ENCODE measurements at regions not wholly inside any gene's neighbourhood (a gene's known extent, or its start where the extent isn't known, plus 50 kb on each side); places are given as distances from the start of the nearest gene placed in this dataset.
"Not testable (repeated sequence)": the region's sequence is repeated elsewhere in the genome, so short reads cannot be mapped to it uniquely, and the experiment has no call there.

- no peak for DNase-seq
Measured at GRCh38 chr10:121244818-121245217, 353.4 kb downstream of the FGFR2 start.

- DNase-seq = no peak
Measured at GRCh38 chr10:121245754-121246153, 352.5 kb downstream of the FGFR2 start.

- no peak for DNase-seq
Measured at GRCh38 chr10:121248266-121248665, 350.0 kb downstream of the FGFR2 start.

- no peak for DNase-seq
Measured at GRCh38 chr10:121250995-121251764, 347.1 kb downstream of the FGFR2 start.

GRCh38 chr10:121252756-121253155, 345.5 kb downstream of the FGFR2 start:
- no peak for DNase-seq

- DNase-seq = no peak
Measured at GRCh38 chr10:121260377-121260776, 337.9 kb downstream of the FGFR2 start.

GRCh38 chr10:121261665-121262064, 336.6 kb downstream of the FGFR2 start:
- DNase-seq = no peak

- DNase-seq = no peak
Measured at GRCh38 chr10:121262774-121263430, 335.3 kb downstream of the FGFR2 start.

GRCh38 chr10:121263431-121263783, 334.8 kb downstream of the FGFR2 start:
- no peak for DNase-seq

- DNase-seq = no peak
Measured at GRCh38 chr10:121265360-121266123, 332.7 kb downstream of the FGFR2 start.

- no peak for DNase-seq
Measured at GRCh38 chr10:121266370-121266769, 331.9 kb downstream of the FGFR2 start.

GRCh38 chr10:121267236-121268003, 330.8 kb downstream of the FGFR2 start:
- no peak for DNase-seq

GRCh38 chr10:121268363-121268762, 329.9 kb downstream of the FGFR2 start:
- DNase-seq = no peak

GRCh38 chr10:121268863-121269432, 329.3 kb downstream of the FGFR2 start:
- no peak for DNase-seq

GRCh38 chr10:121270906-121271305, 327.3 kb downstream of the FGFR2 start:
- DNase-seq = no peak

- DNase-seq = no peak
Measured at GRCh38 chr10:121276046-121276445, 322.2 kb downstream of the FGFR2 start.

GRCh38 chr10:121276822-121277221, 321.4 kb downstream of the FGFR2 start:
- no peak for DNase-seq

- DNase-seq = not testable (repeated sequence)
Measured at GRCh38 chr10:121278386-121278785, 319.9 kb downstream of the FGFR2 start.

GRCh38 chr10:121281576-121281975, 316.7 kb downstream of the FGFR2 start:
- no peak for DNase-seq

GRCh38 chr10:121282264-121282663, 316.0 kb downstream of the FGFR2 start:
- DNase-seq = no peak

- DNase-seq = no peak
Measured at GRCh38 chr10:121282797-121283515, 315.3 kb downstream of the FGFR2 start.

- peak; percentile 61 for DNase-seq
Measured at GRCh38 chr10:121284936-121285335, 313.3 kb downstream of the FGFR2 start.

All from NCI-H1105 treated with DMSO at 0.1 percent for 48 hours (cell line).